Cardiac septum (tissue), 1 donor: ENCODE measurements at regions not wholly inside any gene's neighbourhood (a gene's known extent, or its start where the extent isn't known, plus 50 kb on each side); places are given as distances from the start of the nearest gene placed in this dataset.

ENCODE experiments used
- DNase-seq: peaks from one replicate; pipeline ENCODE4 v3.0.0-alpha.2; 2020; ENCODE audit warnings: low spot score
- intact Hi-C: fragments of 100-400 bp; cut with DNase I; formaldehyde crosslinking; loops from one replicate; pipeline ENCODE4 v1.14.0; 2022
- donor health status: DM: no; HTN: no; CAD: no.

DNA sequence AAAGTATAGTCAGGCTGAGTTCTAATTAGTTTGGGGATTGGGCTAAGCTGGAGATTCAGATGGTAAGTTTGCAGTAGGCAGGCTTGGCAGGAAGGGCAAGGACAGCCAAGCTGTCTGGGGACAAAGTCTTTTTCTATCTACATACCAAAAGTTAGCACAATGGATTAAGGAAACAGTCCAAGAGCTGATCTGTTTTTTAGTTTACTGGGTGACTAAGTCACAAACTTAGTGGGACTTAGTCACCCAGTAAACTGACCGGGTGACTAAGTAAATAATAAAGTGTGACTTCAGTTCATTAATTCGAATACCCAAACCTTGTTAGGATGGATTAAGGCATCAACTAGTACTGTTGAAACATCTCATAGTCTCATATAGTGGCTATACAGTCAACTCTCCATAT, 1386.0 kb upstream of the CELF4 start:
- intact Hi-C loops: no loop called here

GRCh38 chr18:38948436-38948835, 1382.8 kb upstream of the CELF4 start:
- intact Hi-C loops: no loop called here
- DNase-seq: no peak

More for the DNA sequence above, 1386.0 kb upstream of the CELF4 start:
- DNase-seq: no peak

DNA sequence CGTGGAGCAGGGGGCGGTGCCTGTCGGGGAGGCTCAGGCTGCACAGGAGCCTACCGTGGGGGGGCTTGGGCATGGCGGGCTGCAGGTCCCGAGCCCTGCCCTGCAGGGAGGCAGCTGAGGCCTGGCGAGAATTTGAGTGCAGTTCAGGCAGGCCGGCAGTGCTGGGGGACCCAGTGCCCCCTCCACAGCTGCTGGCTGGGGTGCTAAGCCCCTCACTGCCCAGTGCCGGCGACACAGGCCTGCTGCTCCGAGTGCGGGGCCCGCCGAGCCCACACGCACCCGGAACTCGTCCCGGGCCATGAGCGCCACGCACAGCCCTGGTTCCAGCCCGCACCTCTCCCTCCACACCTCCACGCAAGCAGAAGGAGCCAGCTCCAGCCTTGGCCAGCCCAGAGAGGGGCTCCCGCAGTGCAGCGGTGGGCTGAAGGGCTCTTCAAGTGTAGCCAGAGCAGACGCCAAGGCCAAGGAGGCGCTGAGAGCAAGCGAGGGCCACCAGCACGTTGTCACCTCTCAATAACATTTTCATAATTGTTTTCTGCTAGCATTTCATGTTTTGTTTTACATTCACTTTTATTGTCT, 1378.9 kb upstream of the CELF4 start:
- intact Hi-C loops: no loop called here
- no peak for DNase-seq

- intact Hi-C loops: no loop called here
Observed at GRCh38 chr18:38941711-38942561, 1376.3 kb upstream of the CELF4 start.

GRCh38 chr18:38940863-38941531, 1375.4 kb upstream of the CELF4 start:
- intact Hi-C loops: no loop called here
- DNase-seq: no peak

More at GRCh38 chr18:38941711-38942561, 1376.3 kb upstream of the CELF4 start:
- no peak for DNase-seq

- DNase-seq: no peak
- intact Hi-C loops: no loop called here
Observed at GRCh38 chr18:38940475-38940862, 1374.9 kb upstream of the CELF4 start.

GRCh38 chr18:38933910-38934510, 1368.4 kb upstream of the CELF4 start:
- intact Hi-C loops: no loop called here
- DNase-seq: no peak

GRCh38 chr18:38933322-38933721, 1367.7 kb upstream of the CELF4 start:
- DNase-seq: no peak
- intact Hi-C loops: no loop called here

GRCh38 chr18:38932752-38933151, 1367.2 kb upstream of the CELF4 start:
- intact Hi-C loops: no loop called here
- DNase-seq: no peak

DNA sequence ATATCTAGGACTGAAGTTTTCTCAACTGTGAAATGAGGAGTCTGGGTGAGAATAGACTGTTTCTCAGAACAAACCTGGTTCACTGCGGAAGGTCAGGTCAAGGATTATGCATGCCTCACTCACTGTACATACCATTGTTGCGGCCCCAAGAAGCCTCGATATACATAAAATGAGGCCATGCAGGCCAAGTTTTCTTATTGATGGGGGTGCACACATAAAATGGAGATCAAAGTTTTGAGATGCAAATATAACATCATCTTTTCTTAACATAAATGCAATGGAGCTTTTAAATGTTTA, 1366.1 kb upstream of the CELF4 start:
- DNase-seq: no peak
- intact Hi-C loops: no loop called here

DNA sequence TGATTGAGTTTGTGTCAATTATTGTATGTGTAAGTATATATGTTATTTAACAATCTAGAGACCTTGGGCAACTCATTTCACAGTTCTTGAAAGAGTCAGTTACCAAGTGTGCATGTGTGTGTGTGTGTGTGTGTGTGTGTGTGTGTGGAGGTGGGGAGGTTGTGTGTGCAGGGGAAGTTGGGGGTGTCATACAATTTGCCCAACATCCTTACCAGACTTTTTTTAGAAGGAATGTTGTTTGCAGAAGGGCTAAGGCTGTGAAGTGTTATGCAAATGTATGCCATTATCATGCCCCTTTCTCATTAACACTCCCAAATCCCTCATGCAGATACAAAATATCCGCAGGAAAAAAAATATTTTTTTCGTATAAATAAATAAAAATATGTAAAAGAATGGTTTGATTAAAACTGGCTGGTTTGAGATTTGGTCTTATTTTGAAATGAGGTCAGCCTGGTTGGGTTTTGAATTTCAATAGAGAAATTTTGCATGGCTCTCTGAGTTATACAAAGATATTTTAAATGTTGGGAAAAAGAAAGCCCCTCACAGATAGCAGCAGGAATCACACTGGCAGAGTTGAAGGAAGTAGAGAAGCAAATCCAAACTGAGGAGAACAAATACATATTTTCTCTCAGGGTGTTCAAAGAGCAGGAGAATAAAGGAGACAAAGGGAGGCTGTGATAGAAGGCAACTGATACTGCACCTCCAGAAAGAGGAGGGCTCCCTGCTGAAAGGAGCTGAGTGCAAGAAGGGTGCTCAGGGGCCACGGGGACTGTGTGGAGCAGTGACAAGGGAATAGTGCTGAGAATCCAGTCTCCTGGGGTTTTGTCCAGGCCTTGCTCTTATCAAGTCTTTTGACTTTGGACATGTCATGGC, 1365.5 kb upstream of the CELF4 start:
- intact Hi-C loops: no loop called here
- DNase-seq: no peak

DNA sequence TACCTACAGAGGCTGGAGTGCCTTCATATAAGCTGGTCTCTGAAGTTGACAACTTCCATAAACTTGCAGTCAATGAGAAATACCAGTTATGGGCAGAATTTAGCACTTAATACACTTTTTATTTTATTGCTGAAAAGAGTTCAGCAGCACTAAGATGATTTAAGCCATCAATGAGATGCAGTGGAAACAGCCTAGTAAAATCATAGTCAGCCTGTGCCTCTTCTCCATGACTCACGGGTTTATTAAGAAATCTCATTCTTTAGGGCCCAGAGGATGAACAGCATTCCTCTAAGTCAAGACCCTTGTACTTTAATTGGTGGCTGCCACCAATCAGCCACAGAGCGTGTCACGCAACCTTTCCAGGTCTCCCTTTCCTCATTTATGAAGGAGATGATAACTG, 1357.9 kb upstream of the CELF4 start:
- intact Hi-C loops: no loop called here
- no peak for DNase-seq

- intact Hi-C loops: no loop called here
- no peak for DNase-seq
Observed at GRCh38 chr18:38923126-38923525, 1357.5 kb upstream of the CELF4 start.

DNA sequence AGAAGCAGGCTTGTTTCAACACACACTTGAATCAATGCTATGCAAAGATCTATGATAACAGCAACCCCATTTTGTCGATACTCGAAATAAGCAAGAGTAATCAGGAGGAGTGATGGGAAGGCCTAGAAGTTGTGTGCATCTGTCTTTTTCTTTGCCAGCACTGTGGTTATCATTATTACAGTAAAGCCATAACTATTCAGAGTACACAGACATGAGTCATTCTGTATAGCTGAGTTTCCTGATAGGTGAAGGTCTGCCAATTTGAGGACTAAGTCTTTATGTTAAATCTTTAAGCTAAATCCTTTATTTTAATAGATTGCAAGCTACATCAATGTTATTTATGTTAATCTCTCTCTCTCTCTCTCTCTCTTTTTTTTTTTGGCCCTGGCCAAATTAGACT, 1344.4 kb upstream of the CELF4 start:
- intact Hi-C loops: no loop called here
- no peak for DNase-seq

- intact Hi-C loops: no loop called here
- no peak for DNase-seq
Observed at GRCh38 chr18:38902796-38903195, 1337.2 kb upstream of the CELF4 start.

DNA sequence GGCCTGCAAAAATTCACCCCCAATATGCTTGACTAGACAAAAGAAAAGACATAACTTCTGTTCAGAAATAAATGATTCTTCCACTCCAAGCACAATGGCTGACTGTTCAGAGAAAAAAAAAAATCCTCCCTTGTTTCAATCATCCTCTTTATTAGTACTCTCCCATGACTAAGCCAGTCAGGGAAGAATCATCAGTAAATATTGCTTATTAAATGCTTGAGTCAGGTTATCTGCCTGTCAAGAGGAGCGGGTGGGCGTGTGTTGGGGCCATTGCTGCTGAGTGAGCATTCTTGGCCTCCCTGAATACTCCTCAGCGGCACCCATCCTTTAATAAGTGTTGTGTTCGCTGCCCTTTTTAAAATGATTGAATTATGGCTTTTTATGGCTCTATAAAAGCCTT, 1334.8 kb upstream of the CELF4 start:
- no peak for DNase-seq
- intact Hi-C loops: no loop called here

DNA sequence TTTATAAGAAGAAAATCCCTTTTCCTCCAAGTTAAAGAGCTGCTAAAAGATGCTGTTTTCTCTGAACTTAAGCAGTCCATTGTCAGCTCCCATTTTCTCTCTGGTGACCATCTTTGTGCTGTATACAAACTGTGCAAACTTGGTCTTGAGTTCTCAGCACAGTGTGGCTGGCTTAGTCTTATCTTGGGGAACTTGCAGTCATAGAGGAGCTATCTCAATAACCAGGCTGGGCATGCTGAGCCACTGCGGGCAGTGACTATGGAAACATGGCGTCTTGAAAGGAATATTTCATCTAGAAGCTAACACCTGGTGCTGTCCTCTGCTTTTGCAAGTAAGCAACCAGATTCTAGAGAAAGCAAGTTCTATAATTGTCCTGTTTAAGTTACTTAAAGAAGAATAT, 1334.4 kb upstream of the CELF4 start:
- DNase-seq: no peak
- intact Hi-C loops: no loop called here

- intact Hi-C loops: no loop called here
- no peak for DNase-seq
Observed at GRCh38 chr18:38899252-38899651, 1333.7 kb upstream of the CELF4 start.

GRCh38 chr18:38898167-38898566, 1332.6 kb upstream of the CELF4 start:
- no peak for DNase-seq
- intact Hi-C loops: no loop called here

DNA sequence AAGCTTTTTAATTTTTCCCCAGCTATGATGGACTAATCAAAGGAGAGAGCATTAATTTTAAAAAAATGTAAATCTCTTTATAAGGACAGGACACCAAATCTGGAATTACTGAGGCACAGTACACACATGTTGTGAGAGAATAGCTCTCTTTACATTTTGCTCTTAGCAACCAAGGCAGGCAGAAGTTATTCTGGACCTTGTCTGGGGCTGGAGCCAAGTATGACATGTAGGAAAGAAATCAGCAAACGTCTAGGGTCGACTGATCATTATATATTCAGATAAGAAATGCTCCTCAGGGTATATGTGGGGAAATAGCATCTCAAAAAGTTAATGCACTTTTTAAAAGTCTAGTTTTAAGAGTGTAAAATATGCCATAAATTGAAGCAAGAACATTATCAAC, 1330.0 kb upstream of the CELF4 start:
- intact Hi-C loops: no loop called here
- DNase-seq: no peak
